Activated CD4-positive, alpha-beta T cell treated with anti-CD3 and anti-CD28 coated beads, Interleukin-2, Interleukin-4, amounts not matched to agents 100 ng/mL and 50 ng/mL, durations not matched to agents 16 hours and 8 hours (primary cell): ENCODE measurements at regions not wholly inside any gene's neighbourhood (a gene's known extent, or its start where the extent isn't known, plus 50 kb on each side); places are given as distances from the start of the nearest gene placed in this dataset.
"Not testable (repeated sequence)": the region's sequence is repeated elsewhere in the genome, so short reads cannot be mapped to it uniquely, and the experiment has no call there.

ENCODE experiments used
- DNase-seq: peaks from one replicate; pipeline ENCODE4 v3.0.0-alpha.2; 2020; ENCODE audit warnings: low spot score

DNA sequence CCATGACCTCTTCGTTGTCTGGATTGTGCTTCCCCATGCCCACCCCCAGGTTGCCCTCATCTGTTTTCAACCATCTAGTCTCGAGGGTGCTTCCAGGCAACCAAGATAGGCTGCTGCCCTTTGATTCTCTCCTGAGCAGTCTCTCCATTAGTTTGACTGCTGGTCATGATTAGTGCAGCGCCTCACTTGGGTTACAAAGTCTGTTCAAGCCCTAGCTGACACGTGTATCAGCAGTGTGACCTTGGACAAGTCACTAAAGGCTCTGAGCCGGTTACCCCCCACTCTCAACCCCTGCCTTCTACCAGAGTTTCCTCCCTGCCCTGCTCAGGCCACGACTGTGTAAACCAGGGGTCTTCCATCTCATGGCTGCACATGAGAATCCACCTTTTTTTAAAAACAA lies 185.3 kb upstream of the PWP1 start:
- DNase-seq: no peak

DNA sequence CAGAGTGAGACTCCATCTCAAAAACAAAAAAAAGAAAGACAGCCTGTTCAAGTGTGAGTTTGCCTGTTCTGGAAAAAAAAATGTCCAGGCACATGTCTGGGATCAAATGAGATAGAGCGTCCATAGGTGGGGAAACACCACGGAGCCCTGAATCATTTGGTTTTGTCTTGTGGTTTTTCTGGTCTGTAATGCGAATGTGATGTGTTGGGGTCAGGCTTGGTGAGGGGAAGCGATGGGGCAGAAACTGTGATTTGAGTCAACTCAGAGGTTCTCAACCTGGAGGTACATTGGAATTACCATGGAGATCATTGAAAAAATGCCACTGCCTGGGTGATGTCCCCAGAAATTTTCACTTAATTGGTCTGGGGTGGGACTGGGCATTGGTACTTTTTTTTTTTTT lies 183.9 kb upstream of the PWP1 start:
- DNase-seq: no peak

DNA sequence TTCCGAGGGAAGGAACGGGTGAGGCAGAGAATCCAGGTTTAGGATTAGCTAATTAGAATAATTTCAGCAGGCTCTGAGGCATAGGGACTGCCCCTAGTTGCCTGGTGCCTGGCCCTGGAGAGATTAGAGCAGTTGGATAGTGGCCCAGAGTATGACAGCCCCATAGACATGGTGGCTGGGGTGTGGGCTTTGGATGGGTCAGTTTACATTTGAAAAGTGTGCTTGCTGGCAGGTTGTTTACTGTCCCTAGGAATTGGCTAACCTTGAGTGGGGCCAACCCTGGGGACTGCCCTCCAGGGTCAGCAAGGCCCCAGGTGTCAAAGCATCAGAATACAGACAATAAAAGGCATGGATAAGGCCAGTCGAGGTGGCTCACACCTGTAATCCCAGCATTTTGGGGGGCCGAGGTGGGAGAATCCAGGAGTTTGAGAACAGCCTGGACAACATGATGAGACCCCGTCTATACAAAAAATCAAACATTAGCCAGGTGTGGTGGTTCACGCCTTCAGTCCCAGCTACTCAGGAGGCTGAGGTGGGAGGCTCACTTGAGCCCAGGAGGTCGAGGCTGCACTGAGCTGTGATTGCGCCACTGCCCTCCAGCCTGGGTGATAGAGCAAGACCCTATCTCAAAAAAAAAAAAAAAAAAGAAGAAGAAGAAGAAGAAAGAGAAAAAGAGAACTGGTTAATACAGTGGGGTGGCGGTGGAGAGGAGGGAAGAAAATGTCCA lies 182.3 kb upstream of the PWP1 start:
- DNase-seq: no peak

DNA sequence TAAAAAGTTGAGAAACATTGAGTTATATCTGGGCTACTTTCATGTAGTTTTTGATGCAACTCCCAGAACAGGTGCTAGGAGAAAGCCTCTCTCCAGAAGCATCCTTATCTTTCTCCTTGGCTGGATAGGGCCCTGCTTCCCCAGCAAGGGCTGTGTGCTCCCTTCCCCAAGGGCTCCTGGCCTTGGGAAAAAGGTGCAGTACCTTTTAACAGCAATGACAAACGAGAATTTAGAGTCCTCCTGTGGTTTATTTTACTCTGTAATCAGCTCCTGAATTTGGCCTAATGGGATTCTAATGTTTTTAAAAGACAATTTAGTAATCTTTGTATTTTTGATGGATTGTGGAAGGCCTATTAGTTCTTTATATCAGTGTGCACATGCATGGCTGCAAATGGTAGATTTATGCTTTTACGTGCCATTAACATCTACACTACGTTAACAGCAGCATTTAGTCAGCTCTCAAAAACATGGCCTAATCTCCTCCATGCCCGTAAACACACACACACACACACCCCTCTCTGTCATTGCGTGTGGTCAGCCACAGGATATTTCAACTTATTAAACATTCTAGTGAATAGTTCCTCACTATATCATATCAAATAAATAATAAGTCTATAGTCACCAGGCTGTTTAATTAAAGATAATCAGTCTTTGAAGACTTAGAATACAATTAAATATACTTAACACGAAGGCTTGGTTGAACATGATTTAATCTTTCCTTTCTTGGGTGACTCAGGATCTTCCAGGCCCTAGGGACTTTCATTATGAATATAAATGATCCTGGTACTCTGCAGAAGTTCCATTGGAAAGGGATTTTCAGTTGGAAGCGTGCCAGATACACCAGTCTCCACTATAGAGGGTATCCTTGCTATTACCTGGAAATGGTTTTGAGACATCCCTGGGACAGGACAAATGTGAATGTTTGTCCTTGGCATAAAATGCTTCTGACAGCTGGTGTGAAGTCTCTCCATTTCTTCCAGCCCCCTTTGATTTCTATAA lies 181.4 kb upstream of the PWP1 start:
- DNase-seq: no peak

DNA sequence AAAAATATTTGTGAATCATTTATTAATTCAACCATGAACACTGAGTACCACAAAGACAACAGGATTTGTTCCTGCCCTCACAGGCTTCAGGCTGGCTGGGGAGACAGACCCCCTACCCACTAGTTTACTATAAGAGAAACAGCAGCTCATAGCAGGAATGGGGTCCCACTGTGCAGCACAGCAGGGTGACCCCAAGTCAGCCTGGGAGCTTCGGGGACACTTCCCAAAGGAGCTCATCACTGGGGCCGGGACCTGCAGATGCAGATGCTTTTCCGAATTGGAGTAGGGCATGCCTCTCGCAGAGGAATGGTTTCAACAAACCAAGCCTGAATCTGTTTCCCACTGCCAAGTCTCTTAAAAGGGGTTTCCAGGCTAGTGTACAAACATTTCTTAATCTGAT lies 176.2 kb upstream of the PWP1 start:
- no peak for DNase-seq

DNA sequence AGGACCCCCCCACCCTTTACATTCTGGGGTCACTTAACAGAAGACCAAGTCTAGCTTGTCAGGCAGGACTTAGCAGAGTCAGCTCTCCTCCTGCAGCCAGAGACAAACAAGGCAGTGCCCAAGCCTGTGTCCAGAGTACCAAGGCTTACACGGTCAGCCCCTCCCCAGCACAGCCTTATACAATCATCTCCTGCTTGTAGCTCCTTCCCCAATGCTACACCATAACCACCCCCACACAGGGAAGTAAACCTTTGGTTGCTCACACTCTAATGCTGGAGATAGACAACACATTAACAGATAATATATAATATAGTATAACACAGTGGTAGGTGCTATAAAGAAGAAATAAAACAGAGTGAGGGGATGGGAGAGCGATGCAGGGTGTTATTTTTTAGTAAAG lies 175.4 kb upstream of the PWP1 start:
- no peak for DNase-seq

DNA sequence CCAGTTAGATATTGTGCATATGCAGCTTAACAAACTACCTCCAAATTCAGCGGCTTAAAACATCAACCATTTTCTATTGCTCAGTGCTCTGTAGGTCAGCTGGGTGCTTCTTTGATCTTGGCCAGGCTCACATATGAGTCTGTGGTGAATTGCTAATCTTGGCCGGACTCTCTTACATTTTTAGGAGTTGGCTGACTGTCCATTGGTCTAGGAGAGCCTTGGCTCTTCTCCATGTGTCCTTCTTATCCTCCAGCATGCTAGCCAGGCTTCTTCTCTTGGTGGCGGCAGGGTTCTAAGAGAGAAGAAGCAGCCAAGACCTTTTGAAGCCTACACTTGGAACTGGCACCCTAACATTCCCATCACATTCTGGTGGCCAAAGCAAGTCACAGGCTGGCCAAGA lies 174.3 kb upstream of the PWP1 start:
- no peak for DNase-seq

DNA sequence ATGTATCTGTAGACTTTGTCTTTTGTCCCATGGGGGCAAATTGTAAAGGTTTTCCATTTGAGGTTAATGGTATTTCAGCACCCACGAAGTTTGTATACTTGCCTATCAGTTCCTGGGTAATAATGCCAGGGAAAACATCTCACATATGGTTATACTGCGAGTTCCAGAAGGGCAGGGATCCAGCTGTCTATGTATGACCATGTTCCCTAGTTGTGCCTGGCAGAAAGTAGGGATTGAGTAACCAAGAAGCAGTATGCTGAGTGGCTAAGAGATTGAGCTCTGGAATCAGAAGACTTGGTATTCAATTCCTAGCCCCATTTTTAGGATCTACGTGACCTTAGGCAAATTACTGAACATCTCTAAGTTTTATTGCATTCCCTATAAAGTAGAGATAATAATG lies 173.2 kb upstream of the PWP1 start:
- no peak for DNase-seq

DNA sequence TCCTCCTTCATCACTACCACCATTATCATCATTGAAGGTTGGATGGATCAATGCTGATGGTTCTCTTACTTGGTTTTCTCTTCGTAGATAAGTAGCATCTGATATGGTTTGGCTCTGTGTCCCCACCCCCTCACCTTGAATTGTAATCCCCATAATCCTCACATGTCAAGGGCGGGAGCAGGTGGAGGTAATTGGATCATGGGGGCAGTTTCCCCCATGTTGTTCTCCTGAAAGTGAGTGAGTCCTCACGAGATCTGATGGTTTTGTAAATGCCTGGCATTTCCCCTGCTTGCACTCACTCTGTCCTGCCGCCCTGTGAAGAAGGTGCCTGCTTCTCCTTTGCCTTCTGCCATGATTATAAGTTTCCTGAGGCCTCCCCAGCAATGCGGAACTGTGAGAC lies 172.4 kb upstream of the PWP1 start:
- no peak for DNase-seq

DNA sequence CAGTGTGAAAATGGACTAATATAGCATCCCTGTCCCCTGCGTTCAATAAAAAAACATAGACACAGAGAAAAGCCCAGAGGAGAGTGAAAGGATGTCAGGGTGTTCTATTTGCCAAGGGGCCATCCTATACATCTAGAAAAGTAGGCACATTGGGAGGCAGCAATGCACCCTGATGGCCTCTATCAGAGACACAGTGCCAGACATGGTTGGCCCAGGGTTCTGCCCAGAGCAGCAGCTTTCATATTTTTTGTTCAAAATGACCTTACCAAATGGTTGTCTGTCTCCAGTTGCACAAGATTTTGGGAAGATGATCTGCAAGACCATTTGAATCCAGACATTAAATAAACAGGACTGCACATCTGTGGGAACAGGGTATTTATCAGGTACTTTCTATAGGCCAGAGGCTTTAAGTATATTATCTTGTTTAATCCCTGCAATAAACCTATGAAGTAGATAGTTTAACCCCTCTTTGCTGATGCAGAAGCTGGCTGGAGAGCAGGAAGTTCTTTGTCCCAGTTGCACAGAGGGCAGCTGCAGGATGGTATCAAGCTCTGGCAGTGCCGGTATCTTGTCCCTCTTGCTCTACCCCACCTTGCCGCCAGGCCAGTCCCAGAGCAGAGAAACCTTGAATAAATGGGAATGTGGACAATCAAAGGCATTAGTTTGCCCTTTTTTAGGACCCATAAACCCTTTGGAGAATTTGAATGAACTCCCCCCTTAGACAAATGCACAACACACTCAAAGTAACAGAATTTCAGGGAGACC lies 171.8 kb upstream of the PWP1 start:
- DNase-seq: no peak

DNA sequence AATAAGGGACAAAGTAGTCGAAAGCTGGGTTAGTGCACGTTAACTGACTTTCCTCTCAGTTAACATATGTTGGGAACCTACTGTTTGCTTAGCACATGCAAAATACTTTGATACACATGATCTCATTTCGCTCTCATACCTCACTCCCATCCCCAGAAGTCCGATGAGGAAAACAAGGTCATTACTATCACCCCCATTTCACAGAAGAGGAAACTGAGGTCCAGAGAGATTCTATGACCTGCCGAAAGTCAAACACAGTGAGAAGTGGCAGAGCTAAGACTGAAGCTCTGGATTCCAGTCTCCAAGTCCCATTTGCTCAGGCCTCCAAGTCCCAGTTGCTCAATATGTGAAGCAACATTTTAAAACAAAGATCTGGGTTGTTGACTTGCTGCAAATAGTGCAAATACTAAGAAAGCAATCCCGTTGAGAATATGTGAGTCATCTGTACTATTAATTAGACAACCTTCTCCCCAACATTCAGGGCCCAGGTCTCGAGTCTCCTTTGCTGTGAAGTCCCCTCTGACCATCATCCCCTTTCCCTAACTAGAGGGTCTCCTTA lies 170.6 kb upstream of the PWP1 start:
- no peak for DNase-seq

DNA sequence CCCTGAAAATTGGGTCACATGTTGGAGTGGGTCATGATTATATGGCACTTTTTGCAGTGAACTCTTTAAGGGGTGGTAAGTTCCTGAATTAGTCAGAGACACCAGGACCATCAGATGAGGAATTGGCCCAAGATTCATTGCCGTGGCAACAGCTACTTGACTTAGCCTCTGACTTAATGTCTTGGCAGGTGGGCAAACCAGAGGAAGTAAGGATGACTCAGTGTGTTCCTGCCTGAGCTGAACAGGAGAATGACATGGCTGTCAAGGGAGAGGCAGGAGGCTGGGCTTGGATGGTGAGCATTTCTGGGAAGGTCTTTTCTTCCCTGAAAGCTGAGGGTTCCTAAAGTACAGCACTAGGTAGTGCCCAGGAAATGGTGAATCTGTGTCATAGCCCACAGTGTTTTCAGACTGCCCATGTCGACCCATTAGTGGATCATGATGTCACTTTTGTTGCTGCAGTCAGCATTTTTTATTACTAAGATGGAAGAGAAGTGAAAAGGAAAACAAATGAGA lies 170.1 kb upstream of the PWP1 start:
- peak; percentile 46 for DNase-seq

DNA sequence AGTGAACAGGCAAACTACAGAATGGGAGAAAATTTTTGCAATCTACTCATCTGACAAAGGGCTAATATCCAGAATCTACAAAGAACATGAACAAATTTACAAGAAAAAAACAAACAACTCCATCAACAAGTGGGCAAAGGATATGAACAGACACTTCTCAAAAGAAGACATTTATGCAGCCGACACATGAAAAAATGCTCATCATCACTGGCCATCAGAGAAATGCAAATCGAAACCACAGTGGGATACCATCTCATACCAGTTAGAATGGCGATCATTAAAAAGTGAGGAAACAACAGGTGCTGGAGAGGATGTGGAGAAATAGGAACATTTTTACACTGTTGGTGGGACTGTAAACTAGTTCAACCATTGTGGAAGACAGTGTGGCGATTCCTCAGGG lies 167.8 kb upstream of the PWP1 start:
- DNase-seq: not testable (repeated sequence)

DNA sequence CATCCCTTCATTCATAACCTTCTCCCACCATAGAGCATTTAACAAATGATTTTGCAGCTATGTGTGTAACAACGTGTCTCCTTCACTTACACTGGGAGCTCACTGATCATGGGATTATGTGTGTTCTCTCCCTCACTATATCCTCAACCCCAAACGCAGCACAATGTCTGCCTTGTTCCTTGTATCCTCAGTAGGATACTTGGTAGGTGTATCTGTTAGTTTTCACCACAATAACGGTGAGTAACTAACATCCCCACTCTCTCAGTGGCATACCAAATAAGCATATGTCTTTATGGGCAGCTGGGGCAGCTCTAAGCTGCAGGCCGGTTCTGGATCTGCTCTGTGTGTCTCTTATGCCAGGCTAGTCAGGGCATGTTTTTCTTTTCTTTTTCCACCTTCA lies 166.7 kb upstream of the PWP1 start:
- DNase-seq: no peak

DNA sequence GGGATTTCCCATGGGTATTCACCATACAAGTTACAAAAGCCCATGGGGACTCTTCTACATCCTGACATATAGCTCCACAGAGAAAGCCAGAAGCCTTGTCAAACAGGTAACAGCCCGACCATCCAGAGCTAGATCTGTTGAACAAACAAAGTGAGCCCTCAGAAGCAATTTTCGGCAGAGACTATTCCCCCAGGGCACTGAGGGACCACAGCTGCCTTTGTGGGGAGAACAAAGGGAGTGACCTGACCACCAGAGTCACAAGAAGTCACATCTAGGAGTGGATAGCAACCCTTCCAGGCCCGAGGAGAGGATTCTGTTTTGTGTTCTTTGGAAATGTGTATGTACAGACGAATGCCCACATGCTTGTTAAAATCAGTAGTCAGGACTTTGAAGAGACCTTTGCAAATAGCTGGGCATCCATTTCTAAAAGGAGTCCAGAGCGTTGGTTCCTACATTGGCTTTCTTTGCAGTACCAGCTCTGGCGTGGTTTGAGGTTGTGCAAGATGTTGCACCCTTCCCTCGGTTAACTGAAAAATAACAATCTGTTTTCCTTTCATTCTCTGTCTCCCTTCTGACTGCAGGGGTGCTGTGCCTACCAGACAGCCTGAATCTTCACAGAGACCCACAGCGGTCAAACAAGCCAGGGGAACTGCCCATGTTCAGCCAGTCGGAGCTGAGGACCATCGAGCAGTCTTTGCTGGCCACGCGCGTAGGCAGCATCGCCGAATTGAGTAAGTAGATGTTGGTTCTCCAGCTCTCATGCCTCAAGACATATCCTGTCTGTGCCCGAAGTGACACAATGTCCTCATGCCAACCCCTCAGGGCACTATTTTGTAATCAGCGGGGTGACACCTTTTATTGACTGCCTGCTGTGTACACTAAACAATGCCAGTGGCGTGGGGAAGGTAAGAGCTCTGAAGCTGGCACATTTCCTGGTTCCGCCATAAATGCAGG lies 165.4 kb upstream of the PWP1 start:
- no peak for DNase-seq

DNA sequence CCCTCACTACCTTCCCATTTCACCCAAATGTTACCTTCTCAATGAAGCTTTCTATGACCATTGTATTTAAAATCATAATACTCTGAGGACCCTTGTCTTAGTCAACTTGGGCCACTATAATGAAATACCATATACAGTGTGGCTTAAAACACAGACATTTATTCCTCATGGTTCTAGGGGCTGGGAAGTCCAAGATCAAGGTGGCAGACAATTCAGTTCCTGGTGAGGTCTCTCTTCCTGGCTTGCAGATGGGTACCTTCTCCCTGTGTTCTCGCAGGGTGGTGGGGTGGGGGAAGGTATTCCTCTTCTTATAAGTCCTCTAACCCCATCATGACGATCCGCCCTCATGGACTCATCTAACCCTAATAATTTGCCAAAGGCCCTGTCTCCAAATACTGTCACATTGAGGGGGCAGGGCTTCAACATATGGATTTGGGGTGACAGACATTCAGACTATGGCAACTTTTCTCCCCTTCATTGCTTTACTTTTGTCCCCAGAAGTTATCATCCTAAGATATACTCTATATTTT lies 163.7 kb upstream of the PWP1 start:
- no peak for DNase-seq

DNA sequence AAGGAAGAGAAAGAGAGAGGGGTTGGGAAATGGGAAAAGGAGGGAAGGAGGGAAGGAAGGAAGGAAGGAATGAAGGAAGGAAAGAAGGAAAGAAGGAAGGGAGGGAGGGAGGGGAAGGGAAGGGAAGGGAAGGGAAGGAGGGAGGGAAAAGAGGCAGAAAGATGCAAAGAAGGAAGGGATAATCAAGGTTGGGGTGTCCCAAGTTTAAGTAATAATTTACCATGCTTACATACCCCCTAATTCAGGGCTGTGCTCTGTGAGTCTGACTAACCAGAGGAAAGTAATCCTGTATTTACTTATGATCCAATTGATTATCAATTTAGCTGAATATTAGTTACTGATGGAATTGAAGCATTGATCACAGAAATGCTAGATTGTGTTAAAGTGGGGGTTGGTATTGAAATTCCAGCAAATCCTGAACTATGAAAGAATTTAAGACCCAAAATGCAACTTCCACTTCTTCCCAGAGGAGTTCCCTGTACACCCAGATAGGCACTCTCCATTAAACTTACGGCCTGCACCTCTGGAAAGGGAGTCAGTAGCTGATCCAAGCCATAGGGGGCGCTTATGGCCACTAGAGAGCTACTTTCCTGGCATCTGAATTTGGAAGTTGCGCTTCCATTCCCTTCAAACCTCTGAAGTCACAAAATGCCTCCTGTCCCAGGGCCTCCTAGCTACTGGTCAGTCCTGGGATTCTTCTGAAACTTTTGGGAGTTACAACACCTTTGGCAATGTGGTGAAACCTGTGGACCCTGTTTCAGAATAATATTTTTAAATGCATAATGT lies 162.7 kb upstream of the PWP1 start:
- DNase-seq: no peak

DNA sequence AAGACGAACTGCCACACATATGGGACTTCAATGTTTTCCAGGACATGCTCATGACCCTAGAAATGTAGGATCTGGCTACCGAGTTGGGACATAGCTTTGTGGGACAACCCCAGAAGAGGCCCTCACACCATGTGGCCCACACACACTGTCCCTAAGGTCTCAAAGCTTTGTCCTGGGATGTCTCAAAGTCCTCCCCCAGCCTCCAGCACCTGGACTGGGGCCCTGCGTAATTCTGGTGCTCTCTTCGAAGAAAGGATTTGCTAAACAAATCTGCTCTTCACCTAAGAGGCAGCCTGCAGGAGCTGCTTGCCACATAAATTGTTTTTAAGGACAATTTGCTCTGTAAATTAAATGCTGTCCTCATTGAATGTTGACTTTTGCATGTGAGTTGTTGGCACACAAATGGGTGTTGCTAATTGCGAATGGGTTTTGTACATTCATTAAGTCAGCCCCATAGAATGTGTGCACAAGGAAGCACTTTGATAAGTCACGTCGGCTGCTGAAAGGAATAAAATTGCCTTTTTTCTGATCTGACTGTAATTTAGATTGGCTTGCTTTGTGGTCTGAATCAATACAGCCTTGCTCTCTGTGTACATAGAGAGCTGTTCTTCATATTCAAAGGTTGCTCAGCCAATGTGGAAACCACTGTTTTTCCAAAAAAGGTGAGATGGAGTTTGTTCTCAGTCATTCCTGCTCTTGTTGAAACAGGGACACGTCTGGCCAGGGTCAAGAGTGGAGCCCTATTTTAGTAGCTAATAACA lies 161.6 kb upstream of the PWP1 start:
- no peak for DNase-seq
